Suprapubic skin (tissue), 4 donors: ENCODE measurements at regions not wholly inside any gene's neighbourhood (a gene's known extent, or its start where the extent isn't known, plus 50 kb on each side); places are given as distances from the start of the nearest gene placed in this dataset.
A peak's percentile ranks its signal among the peaks of the same experiment; 100 is the strongest.
"Not testable (repeated sequence)": the region's sequence is repeated elsewhere in the genome, so short reads cannot be mapped to it uniquely, and the experiment has no call there.

Experiments used
- DNase-seq, 2 donors: peaks; one replicate each; pipeline ENCODE4 v3.0.0-alpha.2; 2019; ENCODE audit warnings: low spot score in 2 of 2
- H3K27ac ChIP-seq: fragments of 200-600 bp; sonication (generic); one replicate; pipeline ENCODE4 v1.5.1; 2019
- H3K27me3 ChIP-seq: fragments of 200-600 bp; sonication (generic); one replicate; pipeline ENCODE4 v1.5.1; 2019
- H3K36me3 ChIP-seq: fragments of 200-600 bp; sonication (generic); one replicate; pipeline ENCODE4 v1.5.1; 2019
- H3K4me1 ChIP-seq: fragments of 200-600 bp; sonication (generic); one replicate; pipeline ENCODE4 v1.5.1; 2019
- H3K4me3 ChIP-seq: fragments of 200-600 bp; sonication (generic); one replicate; pipeline ENCODE4 v1.5.1; 2019; ENCODE audit warnings: mild to moderate bottlenecking
- H3K9me3 ChIP-seq: fragments of 200-600 bp; sonication (generic); one replicate; pipeline ENCODE4 v1.5.1; 2019
- POLR2AphosphoS5 ChIP-seq, 3 donors: sonication (generic); formaldehyde crosslinking; IDR thresholded peaks; one replicate each; pipeline ENCODE4 v1.6.1; 2017; ENCODE audit warnings: antibody characterized with exemption in 3 of 3
- WGBS: methylation state at CpG from one replicate; pipeline ENCODE4 v1.1.5; 2018; 5-methylcytosine and 5-hydroxymethylcytosine counted together

GRCh38 chr16:88161623-88162275 is 210.5 kb downstream of the BANP start:
- not testable (repeated sequence) for H3K36me3 ChIP-seq, H3K9me3 ChIP-seq, H3K27ac ChIP-seq, H3K4me1 ChIP-seq, H3K4me3 ChIP-seq, H3K27me3 ChIP-seq
- TF ChIP-seq POLR2AphosphoS5 (IDR thresholded peaks at IDR 0.05), result peak in 1 of 3 donors; percentile 20
- 67% methylated on average over 10 of the region's 10 CpGs for WGBS
- DNase-seq, result peak; percentile 63 to 74

DNA sequence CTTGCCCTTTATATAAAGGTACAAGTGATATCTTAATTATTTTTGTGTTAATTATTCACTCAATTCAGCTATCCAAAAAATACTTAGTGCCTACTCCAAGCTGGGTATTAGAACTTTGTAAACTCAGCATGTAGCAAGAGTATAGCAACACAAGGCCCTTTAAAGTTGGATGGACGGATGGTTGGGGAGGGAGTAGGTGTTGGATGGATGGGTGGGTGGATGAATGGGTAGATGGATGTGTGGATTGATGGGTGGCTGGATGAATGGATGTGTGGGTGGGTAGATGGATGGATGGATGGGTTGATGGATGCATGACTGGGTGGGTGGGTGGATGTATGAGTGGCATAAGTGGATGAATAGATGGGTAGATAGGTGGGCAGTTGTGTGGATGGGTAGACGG is 211.5 kb downstream of the BANP start:
- DNase-seq, H3K27me3 ChIP-seq, H3K4me3 ChIP-seq, H3K36me3 ChIP-seq, H3K9me3 ChIP-seq, H3K4me1 ChIP-seq, H3K27ac ChIP-seq: not testable (repeated sequence)
- WGBS, result 88% methylated on average over 2 of the region's 2 CpGs

GRCh38 chr16:88164196-88165039 is 213.2 kb downstream of the BANP start:
- WGBS, result 70% methylated on average over 6 of the region's 12 CpGs

DNA sequence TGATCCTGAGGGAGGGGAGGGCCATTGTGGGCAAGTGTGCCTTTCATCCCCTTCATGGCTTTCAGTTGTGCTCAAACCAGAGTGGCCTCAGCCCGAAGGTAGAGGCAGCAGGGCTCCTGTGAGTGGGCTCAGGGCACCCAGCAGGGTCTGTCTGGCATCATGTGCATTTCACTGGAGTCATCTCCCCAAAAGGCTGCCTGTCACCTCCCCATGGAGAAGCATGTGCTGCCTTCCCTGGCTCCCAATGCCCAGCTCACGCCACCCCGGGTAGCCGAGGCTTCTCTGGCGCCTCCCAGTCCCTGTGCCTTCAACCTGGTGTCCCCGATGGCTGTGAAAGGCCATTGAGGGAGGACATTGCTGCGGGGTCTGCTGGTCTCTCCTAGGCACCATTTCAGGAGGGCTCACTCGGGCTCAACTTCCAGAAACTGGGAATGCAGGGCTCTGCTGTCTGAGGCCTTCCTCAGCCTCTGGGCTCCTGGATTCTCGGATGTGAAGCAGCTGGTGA is 213.9 kb downstream of the BANP start:
- H3K36me3 ChIP-seq, H3K27ac ChIP-seq, H3K27me3 ChIP-seq, H3K4me3 ChIP-seq, H3K9me3 ChIP-seq: not testable (repeated sequence)
- 90% methylated on average over 4 of the region's 9 CpGs for WGBS
- H3K4me1 ChIP-seq, result peaks cover 18% of the 10 kb centered on the region
- peak; percentile 36 to 37 for DNase-seq

More at GRCh38 chr16:88164196-88165039, 213.2 kb downstream of the BANP start:
- peak; percentile 54 to 60 for DNase-seq
- not testable (repeated sequence) for H3K9me3 ChIP-seq, H3K4me3 ChIP-seq, H3K36me3 ChIP-seq, H3K27ac ChIP-seq, H3K27me3 ChIP-seq
- peaks cover 18% of the 10 kb centered on the region for H3K4me1 ChIP-seq

GRCh38 chr16:88165683-88166082 is 214.4 kb downstream of the BANP start:
- H3K36me3 ChIP-seq, H3K27ac ChIP-seq, H3K4me3 ChIP-seq, H3K27me3 ChIP-seq, H3K9me3 ChIP-seq: not testable (repeated sequence)
- peak; percentile 56 to 74 for DNase-seq
- 78% methylated on average over 15 of the region's 15 CpGs for WGBS
- H3K4me1 ChIP-seq, result peaks cover 18% of the 10 kb centered on the region

DNA sequence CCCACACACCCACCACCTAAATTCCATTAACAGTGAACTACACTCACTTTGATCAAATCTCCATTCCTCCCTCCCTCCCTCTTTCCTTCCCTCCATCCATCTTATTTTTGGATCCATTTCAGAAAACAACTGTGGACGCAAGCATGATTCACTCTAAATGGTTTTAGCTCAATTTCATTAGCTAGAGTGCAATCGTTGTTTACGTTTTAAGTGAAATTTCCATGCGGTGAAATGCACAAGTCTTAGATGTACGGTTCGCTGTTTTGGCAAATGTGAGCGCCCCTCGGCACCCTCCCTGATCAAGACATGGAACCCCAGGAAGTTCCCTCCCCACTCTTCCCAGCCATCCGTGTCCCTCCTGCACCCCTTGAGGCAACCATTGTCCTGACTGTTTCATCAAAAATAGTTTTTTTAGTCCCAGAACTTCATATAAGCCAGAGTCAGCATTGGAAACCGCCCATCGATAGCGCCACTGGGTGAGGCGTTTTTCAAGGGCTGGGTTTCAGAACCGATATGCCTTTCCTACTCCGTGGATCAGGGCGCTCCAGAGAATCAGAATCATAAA is 215.1 kb downstream of the BANP start:
- not testable (repeated sequence) for H3K9me3 ChIP-seq, H3K36me3 ChIP-seq, H3K27ac ChIP-seq, H3K27me3 ChIP-seq, H3K4me3 ChIP-seq
- WGBS, result 36% methylated on average over 16 of the region's 16 CpGs
- peak; percentile 58 to 77 for DNase-seq
- H3K4me1 ChIP-seq, result peaks cover 18% of the 10 kb centered on the region

DNA sequence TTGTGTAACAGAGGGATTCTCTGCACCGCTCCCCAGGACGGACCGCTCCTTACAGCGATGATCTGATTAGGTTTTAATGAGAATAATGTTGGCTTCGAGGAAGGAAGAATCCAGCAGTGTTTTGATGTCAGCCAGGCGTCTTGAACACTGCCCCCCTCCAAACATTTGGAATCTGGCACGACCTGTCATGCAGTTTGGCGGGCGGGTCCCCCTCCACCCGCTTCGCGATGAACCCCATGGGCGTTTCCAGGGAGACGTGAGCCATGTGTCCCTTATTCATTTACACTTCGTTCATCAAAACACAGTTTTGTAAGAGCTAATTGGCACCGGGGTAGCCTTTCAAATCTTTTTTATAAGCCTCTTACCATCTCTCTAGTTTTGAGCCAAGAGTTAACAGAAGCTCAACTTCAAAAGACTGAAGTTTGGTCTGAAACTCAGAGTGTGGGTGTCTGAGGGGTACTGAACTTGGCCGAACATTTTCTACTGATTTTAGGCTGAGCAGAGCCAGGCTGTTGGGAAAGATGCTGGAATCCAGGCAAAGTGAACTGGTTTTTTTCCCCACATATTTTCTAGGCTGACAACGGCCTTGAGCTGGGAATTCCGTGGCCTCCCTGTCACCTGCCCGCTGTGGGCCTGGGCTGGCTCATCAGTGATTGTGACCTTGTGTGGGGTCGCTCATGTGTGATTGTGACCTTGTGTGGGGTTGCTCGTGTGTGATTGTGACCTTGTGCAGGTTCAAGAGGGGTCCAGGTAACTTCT is 214.8 kb upstream of the ZNF469 start:
- H3K36me3 ChIP-seq, H3K27ac ChIP-seq, H3K9me3 ChIP-seq, H3K27me3 ChIP-seq, H3K4me3 ChIP-seq: not testable (repeated sequence)
- peaks cover 18% of the 10 kb centered on the region for H3K4me1 ChIP-seq
- DNase-seq, result peak; percentile 70 to 80
- WGBS, result 39% methylated on average over 21 of the region's 22 CpGs

- DNase-seq, result peak; percentile 40 to 74
- not testable (repeated sequence) for H3K27me3 ChIP-seq, H3K36me3 ChIP-seq, H3K9me3 ChIP-seq, H3K4me3 ChIP-seq, H3K27ac ChIP-seq
- 47% methylated on average over 6 of the region's 6 CpGs for WGBS
- H3K4me1 ChIP-seq, result peaks cover 18% of the 10 kb centered on the region
Measured at GRCh38 chr16:88168557-88168949, 214.2 kb upstream of the ZNF469 start.

DNA sequence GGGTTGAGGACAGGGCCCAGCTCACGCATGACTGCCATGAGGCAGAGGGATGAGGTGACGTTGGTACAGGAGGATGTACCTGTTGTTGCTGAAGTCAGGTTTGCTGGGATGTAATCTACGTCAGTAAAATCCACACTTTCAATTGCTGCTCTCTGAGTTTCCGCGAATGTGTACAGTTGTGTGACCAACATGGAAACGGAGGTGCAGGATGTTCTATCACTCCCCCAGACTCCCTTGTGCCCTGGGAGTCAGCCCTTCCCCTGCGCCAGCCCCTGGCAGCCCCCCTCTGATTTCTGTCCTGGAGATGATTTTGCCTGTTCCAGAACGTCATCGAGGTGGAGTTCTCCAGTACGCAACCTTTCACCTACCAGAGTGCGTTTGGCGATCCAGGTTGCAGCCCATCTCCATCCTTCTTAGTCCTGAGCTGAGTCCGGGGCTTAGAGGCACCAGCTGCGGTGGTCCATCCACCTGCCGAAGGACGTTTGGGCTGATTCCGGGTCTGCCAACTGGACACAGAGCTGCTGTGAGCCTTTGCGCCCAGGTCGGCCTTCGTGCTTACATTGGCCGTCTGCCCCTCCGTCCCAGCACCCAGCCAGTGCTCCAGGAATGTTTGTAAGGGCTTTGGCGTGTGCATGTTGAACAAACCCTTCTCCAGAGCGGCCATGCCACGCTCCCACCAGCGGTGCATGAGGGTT is 213.5 kb upstream of the ZNF469 start:
- H3K4me1 ChIP-seq, result peaks cover 18% of the 10 kb centered on the region
- peak; percentile 56 to 68 for DNase-seq
- H3K4me3 ChIP-seq, H3K27me3 ChIP-seq, H3K27ac ChIP-seq, H3K36me3 ChIP-seq, H3K9me3 ChIP-seq: not testable (repeated sequence)
- WGBS, result 86% methylated on average over 23 of the region's 26 CpGs

- not testable (repeated sequence) for H3K27ac ChIP-seq, H3K4me3 ChIP-seq, H3K9me3 ChIP-seq, H3K27me3 ChIP-seq, DNase-seq, H3K36me3 ChIP-seq
- peaks cover 18% of the 10 kb centered on the region for H3K4me1 ChIP-seq
- WGBS, result 92% methylated on average over 5 of the region's 8 CpGs
Measured at GRCh38 chr16:88169831-88170165, 213.0 kb upstream of the ZNF469 start.
